ENCODE measurements at regions not wholly inside any gene's neighbourhood (a gene's known extent, or its start where the extent isn't known, plus 50 kb on each side); places are given as distances from the start of the nearest gene placed in this dataset.

DNA sequence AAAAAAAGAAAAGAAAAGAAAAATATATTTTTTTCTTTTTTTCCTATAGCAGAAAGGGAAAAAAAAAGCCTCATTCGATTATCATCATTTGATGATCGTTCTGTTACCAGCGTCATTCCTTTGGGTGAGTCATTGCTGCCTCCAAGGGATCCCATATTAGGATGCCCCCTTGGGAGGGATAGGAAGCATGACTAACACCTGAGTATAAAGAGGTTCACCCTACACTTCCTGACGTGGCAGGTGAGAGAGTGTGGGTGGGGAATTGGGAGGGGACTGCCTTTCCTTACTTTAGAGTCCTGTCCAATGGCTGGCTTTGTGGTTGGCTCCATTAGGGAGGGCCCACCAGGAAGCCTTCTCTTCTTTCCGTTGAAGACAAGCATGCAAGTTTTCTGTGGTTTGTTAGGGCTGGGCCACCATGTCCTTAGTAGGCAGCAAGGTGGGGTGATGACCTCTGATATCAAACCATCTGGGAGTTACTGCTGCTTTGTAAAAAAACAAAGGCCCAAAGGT, 56.1 kb upstream of the FUT8 start:
- Histone ChIP-seq H3K4me3 (no peak overlapping the region), H3K9me3 (replicated peaks in 1 of 3) (no peaks in the 10 kb centered on the region), H3K27me3 (no peaks in the 10 kb centered on the region), H3K36me3 (replicated peaks in 1 of 2) (no peaks in the 10 kb centered on the region), H3K4me1 (replicated peaks in 1 of 2) (no peaks in the 10 kb centered on the region), H3K27ac (no peak overlapping the region)
- 75 to 84% (median 82%) methylated on average over 5 of the region's 5 CpGs for WGBS, 4 donors
- intact Hi-C loops (cut with DNase I): no loop called here
- DNase-seq: no peak
- no peak for TF ChIP-seq POLR2A (IDR thresholded peaks at IDR 0.05)
- TF ChIP-seq, protein P1, sequence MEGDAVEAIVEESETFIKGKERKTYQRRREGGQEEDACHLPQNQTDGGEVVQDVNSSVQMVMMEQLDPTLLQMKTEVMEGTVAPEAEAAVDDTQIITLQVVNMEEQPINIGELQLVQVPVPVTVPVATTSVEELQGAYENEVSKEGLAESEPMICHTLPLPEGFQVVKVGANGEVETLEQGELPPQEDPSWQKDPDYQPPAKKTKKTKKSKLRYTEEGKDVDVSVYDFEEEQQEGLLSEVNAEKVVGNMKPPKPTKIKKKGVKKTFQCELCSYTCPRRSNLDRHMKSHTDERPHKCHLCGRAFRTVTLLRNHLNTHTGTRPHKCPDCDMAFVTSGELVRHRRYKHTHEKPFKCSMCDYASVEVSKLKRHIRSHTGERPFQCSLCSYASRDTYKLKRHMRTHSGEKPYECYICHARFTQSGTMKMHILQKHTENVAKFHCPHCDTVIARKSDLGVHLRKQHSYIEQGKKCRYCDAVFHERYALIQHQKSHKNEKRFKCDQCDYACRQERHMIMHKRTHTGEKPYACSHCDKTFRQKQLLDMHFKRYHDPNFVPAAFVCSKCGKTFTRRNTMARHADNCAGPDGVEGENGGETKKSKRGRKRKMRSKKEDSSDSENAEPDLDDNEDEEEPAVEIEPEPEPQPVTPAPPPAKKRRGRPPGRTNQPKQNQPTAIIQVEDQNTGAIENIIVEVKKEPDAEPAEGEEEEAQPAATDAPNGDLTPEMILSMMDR (IDR thresholded peaks at IDR 0.05): no peak

DNA sequence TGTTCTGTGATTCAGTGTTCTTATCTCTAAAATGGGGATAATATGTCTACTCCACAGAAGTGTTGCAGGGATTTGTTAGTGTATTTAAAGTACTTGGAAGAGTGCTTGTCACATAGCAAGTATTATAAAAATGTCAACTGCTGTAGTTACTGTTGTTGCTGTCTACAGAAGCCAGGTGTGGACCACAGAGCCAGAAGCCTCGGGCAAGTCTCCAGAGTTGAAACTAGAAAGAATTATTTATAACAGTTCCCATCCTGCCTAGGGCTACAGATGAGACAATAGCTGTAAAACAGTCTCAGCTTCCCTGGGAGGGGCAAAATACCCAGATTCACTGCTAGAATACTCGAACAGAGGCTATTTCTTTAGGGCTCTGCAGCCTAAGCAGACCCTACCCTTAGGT, 55.4 kb upstream of the FUT8 start:
- no peak overlapping the region for H3K4me3 ChIP-seq
- intact Hi-C loops (cut with DNase I): no loop called here
- no peaks in the 10 kb centered on the region for H3K27me3 ChIP-seq
- 54 to 68% (median 60%) methylated on average over 2 of the region's 2 CpGs for WGBS, 4 donors
- no peak overlapping the region for H3K27ac ChIP-seq
- no peaks in the 10 kb centered on the region for H3K36me3 ChIP-seq (replicated peaks in 1 of 2)
- no peaks in the 10 kb centered on the region for H3K4me1 ChIP-seq (replicated peaks in 1 of 2)
- peak in 1 of 7 donors; percentile 60 for DNase-seq
- TF ChIP-seq, protein P1 (IDR thresholded peaks at IDR 0.05): no peak
- no peak for TF ChIP-seq POLR2A (IDR thresholded peaks at IDR 0.05)
- no peaks in the 10 kb centered on the region for H3K9me3 ChIP-seq (replicated peaks in 1 of 3)

DNA sequence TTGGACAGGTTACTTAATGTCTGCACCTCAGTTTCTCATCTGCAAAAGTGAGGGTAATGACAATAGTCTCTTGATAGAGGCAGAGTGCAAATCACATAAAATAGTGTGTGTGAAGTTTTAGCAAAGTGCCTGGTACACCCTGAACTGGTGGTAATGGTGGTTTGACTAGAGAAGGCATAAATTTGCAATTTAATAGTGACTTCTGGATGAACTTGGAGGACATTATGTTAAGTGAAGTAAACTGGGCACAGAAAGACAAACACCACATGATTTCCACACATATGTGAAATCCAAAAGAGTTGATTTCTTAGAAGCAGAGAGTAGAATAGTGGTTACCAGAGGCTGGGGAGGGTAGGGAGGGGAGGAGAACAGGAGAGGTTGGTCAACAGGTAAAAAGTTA, 54.8 kb upstream of the FUT8 start:
- H3K36me3 ChIP-seq (replicated peaks in 1 of 2): no peaks in the 10 kb centered on the region
- no peaks in the 10 kb centered on the region for H3K4me1 ChIP-seq (replicated peaks in 1 of 2)
- no peaks in the 10 kb centered on the region for H3K27me3 ChIP-seq
- no peak for TF ChIP-seq POLR2A (IDR thresholded peaks at IDR 0.05)
- TF ChIP-seq, protein P1 (IDR thresholded peaks at IDR 0.05): no peak
- intact Hi-C loops (cut with DNase I): no loop called here
- no peak overlapping the region for H3K27ac ChIP-seq
- no peak for DNase-seq
- no peaks in the 10 kb centered on the region for H3K9me3 ChIP-seq (replicated peaks in 1 of 3)
- H3K4me3 ChIP-seq: no peak overlapping the region

DNA sequence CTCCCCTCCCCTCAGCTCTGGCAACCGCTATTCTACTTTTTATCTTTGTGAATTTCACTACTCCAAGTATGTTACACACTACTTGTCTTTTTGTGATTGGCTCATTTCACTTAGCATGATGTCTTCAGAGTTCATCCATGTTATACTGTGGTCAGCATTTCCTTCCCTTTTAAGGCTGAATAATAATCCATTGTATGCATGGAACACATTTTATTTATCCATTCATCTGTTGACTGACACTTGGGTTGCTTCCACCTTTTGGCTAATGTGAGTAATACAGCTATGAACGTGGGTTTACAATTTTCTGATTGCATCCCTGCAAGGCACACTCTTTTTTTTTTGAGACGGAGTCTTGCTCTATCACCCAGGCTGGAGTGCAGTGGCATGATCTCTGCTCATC, 53.0 kb upstream of the FUT8 start:
- no peak for TF ChIP-seq POLR2A (IDR thresholded peaks at IDR 0.05)
- TF ChIP-seq, protein P1 (IDR thresholded peaks at IDR 0.05): no peak
- WGBS, 4 donors: 49 to 64% (median 59%) methylated on average over 3 of the region's 3 CpGs
- intact Hi-C loops (cut with DNase I): no loop called here
- DNase-seq: no peak
- H3K4me3 ChIP-seq: no peak overlapping the region
- H3K27me3 ChIP-seq: no peaks in the 10 kb centered on the region
- H3K4me1 ChIP-seq (replicated peaks in 1 of 2): no peaks in the 10 kb centered on the region
- H3K27ac ChIP-seq: no peak overlapping the region
- no peaks in the 10 kb centered on the region for H3K36me3 ChIP-seq (replicated peaks in 1 of 2)
- H3K9me3 ChIP-seq (replicated peaks in 1 of 3): no peaks in the 10 kb centered on the region
